H1 (cell line): ENCODE measurements at regions not wholly inside any gene's neighbourhood (a gene's known extent, or its start where the extent isn't known, plus 50 kb on each side); places are given as distances from the start of the nearest gene placed in this dataset.

ENCODE experiments used
- JUND ChIP-seq: IDR thresholded peaks from 2 replicates; pipeline ENCODE4 v1.6.1; 2011; ENCODE audit warnings: mild to moderate bottlenecking, improper control_type of control experiment, low read length
- TCF12 ChIP-seq: IDR thresholded peaks from 2 replicates; pipeline ENCODE4 v1.6.1; 2011; ENCODE audit warnings: low read depth, mild to moderate bottlenecking, low read length
- TEAD4 ChIP-seq: IDR thresholded peaks from 2 replicates; pipeline ENCODE4 v1.6.1; 2012; ENCODE audit warnings: low read depth, low read length, inconsistent platforms, mixed read lengths

GRCh38 chr22:47954107-47954506 is 1191.7 kb downstream of the TBC1D22A start (continued):
- TF ChIP-seq TEAD4 (no peak), TCF12 (no peak), JUND (no peak)
